AG08396 (cell line): ENCODE measurements at regions not wholly inside any gene's neighbourhood (a gene's known extent, or its start where the extent isn't known, plus 50 kb on each side); places are given as distances from the start of the nearest gene placed in this dataset.

ENCODE experiments used
- DNase-seq: peaks from one replicate; pipeline ENCODE4 v3.0.0; 2012; ENCODE audit warnings: low spot score, mixed read lengths

DNA sequence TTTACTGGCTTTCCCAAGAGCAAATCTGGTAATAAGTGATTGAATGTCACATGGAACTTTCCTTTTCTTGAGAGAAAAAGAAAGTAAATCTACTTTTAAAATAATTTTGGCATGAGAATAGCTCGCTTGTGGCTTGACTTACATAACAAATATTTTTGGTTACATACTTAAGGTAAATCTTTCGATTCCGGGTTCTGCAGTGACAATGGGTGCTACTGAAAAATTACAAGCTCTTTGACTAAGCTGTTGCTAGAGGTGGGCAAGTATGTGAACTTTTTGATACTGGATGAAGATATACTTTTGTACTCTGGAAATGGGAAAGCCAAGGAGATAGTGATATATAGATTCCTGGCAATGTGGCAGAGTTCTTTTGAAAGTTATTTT, 51.9 kb upstream of the OTOL1 start:
- DNase-seq = no peak

DNA sequence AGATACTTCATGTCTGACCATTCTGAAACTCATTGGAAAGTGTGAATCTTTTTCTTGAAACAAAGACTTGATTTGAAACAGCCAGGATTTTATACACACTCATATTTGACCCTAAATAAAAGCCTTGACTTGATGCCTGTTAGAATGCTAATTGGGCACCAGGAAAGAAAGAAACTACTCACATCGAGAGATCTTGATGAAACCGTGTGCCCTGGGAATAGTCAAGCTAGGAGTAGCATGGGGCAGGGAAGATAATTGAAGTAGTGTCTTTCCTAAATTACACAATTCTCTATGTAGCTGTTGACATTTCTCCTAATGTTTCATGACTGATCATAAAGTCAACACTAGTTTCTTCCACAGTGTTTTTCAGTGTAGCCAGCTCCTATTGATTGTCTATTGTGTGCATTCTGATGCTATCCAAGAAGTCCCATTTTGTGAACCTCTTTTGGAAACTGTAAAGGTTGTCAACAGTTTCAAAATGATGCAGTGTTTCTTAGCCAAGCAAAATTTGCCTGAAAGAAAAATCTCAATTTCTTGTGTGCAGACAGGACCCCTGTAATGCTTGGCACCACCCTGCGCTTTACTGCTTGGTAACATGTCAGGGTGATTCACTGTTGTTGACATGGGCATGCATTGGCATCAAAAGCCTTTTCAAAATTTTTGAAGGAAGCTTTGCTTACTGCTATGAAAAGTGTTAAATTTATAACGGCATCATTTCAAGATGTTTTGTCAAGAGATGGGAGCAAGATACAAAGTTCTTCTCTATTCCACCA, 52.5 kb upstream of the OTOL1 start:
- no peak for DNase-seq

DNA sequence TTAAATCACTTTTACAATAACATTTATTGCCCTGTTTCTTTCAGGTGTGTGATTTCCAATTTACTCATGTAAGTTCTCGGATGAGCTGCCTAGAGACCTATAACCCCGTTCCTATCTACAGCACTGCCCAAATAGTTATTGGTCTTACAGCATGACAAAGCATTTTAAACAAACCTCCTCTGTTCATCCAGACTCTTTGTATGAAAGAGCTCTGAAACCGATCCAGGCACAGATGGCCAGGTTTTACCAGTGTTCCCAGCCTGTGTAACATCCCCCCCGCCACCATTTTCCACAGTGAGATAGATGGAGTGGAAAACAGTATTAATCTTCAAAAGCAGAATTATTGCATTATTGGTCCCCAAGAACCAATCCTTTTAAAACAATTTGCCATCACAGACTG, 59.0 kb upstream of the SPTSSB start:
- DNase-seq = no peak

GRCh38 chr3:161427347-161427746, 56.0 kb upstream of the SPTSSB start:
- DNase-seq = no peak

DNA sequence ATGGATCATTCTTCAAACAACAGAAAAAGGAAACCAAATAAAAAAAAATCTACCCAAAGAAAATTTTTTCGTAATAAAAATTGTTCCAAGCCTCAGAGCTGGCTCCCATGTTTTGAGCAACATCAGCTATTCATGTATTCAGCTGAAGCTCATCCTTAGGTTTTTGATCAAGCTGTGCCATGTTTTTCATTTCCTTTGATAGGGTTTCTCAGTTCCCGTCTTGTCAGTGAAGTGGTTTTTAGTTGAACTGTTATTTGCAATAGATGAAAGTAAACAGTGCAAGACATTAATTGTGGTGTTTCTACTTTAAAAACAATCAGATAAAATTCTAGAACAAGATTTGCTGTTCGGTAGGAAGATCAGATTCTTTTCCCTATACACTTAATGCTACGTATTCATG, 55.4 kb upstream of the SPTSSB start:
- no peak for DNase-seq

DNA sequence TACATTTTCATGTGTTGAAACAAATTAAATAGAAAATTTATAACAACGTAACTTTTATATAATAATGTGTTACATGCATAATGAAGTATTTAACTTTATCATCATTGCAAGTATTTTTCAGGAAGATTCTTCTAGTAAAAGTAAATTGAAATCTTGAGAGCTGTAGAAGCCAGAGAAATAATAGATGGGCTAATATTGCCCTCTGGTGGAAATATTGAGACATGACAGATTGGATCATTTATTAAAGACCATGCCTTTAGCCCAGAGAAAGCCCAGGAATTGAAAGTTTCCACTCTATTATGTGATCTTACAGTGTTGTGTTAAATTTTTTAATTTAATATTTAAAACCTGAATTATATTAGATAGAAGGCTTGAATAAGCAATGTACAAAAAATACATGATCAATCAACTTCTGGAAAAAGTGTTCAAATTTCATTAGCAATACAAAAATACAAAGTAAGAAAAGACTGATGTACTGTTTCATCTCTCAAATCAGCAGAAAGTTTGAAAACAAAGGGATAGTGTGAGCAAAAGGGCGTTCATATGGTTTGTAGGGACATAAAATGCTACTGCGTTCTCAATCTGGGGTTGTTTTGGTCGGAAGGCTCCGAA, 52.7 kb upstream of the SPTSSB start:
- DNase-seq = peak; percentile 27

DNA sequence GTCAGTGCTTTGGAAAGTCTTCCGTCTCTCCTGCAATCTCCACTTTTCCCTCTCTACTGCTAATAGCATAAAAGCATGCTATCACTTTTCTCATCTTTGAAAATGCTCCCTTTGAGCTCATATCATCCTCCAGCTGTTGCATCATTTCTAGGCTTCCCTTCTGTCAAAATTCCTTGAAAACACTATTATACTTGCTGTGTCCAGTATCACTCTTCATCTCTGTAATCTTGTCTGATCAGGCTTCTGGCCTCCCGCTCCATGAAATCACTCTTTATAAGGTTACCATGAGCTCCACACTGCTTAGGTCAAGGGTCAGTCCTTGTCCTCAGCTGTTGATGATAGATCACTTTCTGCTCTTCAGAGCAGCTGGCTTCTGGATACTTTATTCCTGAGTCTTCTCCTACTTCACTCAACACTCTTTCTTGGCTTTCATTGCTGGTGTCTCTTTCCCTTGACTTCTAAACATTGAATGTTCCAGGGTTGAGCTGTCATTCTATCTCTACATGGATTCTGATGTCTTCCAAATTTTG, 50.9 kb upstream of the SPTSSB start:
- DNase-seq = no peak
